HG03460 (cell line): ENCODE measurements at regions not wholly inside any gene's neighbourhood (a gene's known extent, or its start where the extent isn't known, plus 50 kb on each side); places are given as distances from the start of the nearest gene placed in this dataset.

Experiments used
- ATAC-seq: cut with Tn5 transposase; IDR thresholded peaks from one replicate; pipeline ENCODE4 v1.9.1; 2021; ENCODE audit not compliant: unreplicated experiment

DNA sequence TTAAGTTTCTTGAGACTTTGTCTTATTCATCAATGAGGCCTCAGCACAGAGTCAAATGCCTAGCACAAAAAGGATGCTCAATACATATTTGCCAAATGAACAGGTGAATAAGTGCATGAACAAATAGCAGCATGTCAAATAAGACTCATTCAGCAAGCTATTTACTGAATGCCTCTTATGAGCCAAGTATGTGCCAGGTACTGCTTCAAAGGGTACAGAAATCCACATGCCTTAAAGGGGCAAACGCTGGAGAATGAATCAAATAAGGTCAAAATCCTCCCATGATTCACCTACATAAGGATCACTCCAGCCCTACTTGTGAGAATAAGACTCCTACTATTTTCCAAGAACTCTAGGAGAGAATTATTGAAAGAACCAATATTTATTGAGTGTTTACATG lies 260.2 kb upstream of the CPEB2 start:
- no peak for ATAC-seq

DNA sequence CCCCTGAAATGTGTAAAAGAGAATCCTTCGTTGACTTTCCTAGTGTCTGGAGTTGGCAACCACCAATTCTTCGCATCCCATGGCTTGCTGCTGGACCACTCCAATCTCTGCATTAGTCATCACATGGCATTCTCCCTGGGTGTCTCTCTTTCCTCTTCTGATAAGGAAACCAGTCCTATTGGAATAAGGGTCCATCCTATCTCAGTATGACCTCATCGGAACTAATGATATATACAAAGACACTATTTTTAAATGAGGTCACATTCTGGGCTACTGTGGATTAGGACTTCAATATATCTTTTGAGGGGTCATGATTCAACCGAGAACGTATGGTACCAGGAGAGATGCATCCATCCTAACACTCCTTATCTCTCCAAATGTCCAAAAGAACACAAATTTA lies 259.1 kb upstream of the CPEB2 start:
- no peak for ATAC-seq

DNA sequence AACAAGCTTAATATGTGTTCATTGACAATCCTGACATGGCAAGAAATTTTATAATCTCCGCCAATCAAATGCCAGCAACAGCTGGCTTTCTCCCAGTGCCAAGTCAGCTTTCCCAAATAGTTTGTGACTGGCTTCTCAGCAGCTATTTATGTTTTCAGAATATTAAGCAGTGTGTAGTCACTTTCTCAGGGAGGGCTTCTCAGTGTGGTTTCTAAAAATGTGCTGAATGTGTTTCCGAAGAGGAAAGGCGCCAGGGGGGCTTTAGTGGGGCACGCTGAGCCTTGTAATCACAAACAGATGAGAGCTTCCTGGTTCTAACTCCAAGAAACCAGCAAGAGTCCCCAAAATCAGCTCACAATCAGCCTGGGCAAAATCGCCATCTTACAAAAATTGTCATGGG lies 258.7 kb upstream of the CPEB2 start:
- no peak for ATAC-seq

DNA sequence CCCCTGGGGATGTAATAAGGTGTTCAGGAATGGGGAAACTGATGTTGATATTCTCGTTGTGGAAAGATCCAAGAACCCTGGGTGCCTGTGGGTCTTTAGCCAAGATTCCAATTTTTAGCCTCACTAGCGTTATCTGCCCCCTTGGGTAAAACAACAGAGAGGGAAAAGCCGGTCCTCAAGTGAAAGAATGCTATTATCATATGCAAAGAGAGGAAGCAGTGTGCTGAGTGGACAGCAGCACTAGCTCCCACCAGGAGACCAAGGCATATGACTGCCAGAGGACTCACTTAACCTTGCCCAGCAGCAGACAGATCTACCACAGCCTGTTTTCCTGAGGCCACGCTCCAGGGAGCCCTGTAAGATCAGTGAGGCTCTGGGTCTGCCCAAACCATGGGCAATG lies 257.9 kb upstream of the CPEB2 start:
- no peak for ATAC-seq

DNA sequence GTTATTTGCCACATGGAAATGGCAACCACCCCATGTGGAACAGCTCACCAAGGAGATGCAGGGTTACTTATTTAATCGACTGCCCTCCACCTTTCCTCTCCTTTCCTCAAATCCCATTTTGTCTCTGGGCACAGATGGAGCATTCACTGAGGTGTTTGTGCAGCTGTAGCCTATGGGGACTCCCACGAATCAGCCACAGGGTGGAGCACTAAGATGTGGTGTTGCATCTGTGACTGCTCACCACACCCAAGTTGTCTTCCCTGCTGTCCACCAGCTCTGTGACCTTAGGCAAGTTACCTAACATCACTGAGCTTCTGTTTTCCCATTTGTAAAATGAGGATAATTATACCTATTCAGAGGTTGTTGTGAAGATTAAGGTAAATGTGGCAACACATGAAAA lies 252.4 kb upstream of the CPEB2 start:
- ATAC-seq = no peak

DNA sequence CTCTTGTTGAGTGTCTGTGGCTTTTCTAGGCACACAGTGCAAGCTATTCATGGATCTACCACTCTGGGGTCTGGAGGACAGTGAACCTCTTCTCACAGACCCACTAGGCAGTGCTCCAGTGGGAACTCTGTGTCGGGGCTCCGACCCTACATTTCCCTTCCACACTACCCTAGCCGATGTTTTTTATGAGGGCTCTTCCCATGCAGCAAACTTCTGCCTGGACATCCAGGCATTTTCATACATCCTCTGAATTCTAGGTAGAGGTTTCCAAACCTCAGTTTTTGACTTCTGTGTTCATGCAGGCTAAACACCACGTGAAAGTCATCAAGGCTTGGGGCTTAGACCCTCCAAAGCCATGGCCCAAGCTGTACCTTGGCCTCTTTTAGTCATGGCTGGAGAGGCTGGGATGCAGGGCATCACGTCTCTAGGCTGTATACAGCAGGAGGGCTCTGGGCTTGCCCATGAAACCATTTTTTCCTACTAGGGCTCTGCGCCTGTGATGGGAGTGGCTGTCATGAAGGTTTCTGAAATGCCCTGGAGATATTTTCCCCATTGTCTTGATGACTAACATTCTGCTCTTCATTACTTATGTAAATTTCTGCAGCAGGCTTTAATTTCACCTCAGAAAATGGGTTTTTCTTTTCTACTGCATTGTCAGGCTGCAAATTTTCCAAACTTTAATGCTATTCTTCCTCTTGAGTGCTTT lies 249.8 kb upstream of the CPEB2 start:
- no peak for ATAC-seq

DNA sequence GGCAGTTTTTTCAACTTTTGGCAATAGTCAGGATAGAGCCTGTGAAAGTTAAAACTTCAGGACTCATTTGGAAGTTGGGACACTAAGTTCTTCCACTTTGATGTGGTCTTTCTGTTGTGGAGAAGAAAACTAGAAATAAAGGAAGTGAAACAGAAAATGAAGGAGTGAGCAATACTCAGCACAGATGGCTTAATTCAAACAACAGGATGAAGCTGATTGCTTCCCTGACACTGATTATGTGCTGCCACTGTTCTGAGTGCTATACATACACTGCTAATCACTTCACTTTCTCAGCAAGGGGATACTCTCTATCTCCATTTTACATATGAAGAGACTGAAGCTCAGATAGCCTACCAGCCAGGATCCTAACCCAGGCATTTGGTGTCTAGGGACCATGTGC lies 235.1 kb upstream of the CPEB2 start:
- ATAC-seq = no peak

DNA sequence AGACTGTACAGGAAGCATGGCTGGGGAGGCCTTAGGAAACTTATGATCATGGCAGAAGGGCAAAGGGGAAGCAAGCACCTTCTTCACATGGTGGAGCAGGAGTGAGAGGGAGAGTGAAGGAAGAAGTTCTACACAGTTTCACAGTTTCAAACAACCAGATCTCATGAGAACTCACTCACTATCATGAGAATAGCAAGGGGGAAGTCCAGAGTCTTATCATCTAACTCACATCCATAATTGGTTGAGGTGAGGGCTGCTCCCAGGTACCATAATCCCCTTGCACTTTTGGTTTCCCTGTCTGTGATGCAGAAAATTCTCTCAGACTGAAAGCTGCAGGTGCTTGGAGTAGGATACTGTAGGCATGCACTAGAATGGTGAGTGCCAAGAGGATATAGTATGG lies 233.8 kb upstream of the CPEB2 start:
- ATAC-seq = no peak

DNA sequence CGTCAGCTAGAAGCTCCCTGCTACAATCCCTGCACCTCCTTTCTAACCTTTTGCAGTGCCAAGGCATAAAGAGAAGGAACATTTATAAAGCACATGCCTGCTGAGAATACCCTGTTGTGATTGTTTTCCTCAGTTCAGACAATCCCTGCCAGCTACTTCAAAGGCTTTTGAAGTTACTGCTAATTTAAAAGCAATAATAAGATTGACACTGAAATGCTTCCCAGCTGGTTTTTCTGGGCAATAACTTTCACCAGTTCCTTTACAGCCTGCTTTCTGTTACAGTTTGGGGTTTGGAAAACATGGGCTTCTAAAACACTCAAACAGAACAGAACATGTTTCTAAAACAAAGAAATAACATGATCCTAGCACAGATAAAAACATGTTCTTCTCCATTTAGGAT lies 232.3 kb upstream of the CPEB2 start:
- ATAC-seq = no peak

DNA sequence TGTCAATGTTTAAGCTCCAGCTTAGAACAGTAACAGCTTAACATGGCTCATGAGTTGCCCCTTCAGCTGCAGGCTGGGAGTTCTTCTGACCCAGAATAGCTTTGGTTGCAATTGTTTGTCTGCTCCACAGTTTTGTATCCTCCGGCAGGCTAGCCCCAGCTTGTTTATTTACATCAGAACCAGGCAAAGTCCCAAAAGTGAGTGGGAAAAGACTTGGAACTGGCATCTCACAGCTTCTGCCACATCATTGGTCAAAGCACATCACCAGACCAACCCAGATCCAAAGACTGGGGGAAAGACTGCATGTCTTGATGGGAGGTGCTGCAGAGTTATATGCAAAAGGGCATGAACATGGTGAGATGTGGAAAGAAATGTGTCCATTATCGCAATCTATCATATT lies 231.2 kb upstream of the CPEB2 start:
- ATAC-seq = no peak

DNA sequence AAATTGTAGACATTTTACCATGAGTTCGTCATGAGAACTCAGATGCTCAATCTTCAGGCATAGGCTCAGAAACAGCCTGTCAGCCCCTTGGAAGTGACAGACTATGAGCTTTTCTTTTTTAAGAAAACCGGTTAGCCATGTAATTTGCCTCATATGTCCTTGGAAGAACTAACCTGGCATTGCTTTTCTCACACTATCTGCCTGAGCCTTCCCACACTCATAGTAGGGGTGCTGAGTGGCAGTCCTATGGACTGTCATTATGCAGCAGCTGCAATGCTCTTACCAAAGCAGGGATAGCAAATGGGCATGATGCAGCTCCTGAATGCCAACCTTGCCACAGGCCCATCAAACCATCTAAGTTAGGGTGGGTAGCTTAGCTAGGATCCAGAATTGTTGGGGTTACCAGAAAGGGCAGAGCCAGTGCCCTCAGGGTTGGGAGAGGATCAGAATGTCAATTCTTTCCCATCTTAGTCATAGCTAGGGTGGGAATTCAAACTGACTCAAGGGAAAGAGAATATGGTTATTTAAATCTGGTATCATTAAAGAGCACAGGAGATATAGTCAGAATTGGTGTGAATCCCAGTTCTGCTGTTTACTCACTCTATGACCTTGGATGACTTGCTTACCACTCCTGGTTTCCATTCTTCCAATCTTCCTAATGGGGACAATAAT lies 230.6 kb upstream of the CPEB2 start:
- no peak for ATAC-seq

DNA sequence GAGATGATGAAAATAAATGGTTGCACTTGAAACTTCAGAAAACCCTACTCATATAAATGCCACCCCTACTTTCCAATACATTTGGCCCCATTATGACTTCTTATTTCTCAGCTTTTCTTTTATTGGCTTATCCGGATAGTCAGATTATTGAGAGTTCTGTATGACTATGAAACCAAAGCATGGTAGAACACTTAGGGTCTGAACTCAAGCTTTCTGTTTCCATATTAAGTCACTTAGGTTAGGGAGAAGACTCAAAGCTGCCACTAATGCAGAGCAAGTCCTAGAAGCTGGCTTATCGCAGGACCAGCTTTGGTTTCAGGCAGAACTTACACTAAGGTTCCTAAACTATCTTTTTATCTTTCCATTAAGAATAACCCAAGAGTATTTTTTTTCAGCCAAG lies 229.9 kb upstream of the CPEB2 start:
- no peak for ATAC-seq

DNA sequence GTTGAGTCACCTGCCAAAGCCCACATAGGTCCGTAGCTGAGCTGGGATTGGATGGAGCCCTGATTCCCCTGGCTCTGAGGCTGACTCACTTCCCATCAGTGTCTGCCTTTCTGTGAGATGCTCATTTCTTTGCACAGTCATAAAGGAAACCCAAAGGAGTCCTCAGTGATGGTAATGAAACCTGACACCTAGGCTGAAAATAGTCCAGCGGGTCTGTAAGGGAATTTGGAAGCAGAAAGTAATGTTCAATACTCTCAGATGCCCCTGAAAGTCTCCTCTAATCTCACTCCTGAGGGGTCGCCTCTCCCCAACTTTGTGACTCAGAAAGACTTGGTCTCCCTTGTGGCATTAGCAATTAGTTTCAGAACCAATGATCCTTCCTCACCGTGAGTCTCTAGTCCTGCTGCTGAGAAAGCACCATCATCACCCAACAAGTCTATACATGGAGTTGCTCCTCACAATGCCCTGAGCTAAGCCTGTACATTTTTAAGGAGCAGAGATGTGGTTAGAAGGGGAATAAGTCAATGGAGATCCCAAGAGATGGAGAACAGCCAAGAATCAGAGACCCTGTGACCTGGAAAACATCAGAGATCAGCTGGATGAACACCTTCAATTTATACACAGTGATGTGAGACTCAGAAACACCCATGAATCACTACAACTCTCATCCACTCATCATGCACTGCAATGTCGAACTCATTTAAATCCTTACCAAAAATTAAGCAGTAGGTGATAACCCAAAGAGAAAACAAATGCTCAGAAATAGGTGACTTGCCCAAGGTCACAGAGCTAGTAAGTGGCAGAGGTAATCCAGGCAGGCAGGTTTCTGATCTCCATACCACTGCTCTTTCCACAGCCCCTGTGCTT lies 219.0 kb upstream of the CPEB2 start:
- ATAC-seq = peak; percentile 91

DNA sequence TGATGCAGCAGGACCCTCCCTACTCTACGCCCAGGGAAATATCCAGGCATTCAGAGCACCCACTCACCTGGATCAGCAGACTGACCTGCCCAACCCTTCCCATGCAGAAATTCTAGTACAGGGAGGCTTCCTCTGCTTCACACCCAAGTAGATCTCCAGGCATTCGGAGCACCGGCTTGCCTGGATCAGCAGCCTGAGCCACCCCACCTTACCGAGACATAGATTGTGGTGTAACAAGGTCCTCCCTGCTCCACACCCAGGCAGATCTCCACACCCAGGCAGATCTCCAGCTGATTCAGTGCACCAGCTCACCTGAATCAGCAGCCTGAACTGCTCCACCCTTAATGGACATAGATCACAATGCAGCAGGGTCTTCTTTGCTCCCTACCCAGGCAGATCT lies 215.1 kb upstream of the CPEB2 start:
- ATAC-seq = no peak

DNA sequence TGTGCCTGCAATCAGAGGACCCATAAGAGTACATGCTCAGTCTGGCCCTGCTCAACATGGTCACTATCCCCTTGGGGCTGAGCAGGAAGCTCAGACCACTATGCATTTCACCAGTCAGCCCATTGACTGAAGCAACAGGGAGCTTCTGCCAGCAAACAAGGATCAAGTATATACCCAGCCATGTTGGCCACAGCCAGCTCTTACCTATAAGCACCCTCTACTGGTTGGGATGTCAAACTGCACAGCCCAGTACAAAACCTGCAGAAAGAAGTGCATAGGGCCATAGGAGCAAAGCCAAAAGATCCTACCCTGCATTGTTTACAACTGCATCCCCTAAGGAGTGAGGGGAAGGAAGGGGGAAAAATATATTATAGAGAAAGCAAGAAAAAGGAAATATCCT lies 214.4 kb upstream of the CPEB2 start:
- ATAC-seq = no peak

DNA sequence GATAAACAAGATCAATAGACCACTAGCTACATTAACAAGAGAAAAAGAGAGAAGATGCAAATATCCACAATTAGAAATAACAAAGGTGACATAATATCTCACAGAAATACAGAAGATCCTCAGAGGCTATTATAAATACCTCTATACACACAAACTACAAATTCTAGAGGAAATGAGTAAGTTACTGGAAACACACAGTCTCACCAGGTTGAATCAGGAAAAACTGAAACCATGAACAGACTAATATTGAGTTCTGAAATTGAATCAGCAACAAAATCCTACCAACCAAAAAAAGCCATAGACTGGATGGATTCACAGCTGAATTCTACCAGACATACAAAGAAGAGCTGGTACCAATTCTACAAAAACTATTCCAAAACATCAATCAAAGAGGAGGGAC lies 211.8 kb upstream of the CPEB2 start:
- ATAC-seq = no peak

DNA sequence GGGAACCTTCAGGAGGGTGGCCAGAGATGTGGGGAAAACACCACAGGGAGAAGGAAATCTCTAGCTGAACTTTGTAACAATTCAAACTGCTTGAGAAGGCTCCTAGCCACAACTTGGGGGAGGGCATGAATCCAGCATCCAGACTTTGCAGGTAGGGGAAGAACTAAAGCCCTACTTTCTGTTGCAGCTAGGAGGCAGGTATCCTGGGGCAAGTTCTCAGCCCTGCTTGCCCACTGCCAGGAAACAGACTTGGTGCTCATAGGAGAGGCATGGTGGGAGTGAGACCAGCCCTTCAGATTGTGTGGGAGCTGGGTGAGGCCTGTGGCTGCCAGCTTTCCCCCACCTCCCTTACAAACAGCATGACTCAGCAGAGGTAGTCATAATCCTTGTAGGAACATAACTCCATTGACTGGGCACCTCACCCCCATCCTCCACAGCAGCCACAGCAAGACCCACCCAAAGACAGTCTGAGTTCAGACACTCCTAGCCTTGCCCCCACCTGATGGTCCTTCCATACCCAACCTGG lies 209.5 kb upstream of the CPEB2 start:
- no peak for ATAC-seq

DNA sequence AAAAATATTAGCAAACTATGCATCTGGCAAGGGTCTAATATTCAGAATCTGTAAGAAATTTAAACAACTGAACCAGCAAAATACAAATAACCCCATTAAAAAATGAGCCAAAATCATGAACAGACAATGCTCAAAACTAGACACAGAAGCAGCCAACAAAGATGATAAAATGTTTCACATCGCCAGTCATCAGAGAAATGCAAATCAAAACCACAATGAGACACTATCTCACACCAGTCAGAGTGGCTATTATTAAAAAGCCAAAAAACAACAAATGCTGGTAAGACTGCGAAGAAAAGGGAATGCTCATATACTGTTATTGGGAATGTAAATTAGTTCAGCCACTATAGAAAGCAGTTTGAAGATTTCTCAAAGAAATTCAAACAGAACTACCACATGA lies 201.3 kb upstream of the CPEB2 start:
- no peak for ATAC-seq

DNA sequence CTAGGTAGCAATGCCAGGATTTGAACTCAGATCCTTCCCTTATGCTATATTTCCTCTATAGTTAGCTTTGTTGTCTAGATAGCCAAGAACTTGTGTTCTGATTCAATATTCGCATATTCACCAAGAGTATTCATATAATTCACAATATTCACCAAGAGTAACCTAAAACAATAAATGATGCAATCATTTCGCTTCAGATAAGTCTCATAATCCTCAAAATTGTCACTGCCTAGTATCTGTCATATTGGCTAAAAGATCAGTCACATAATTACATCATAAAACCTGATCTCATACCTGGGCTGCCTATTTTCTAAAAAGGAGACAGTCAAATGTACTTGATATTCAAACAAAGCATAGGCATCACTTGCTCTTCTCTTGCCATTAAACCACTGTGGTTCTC lies 199.7 kb upstream of the CPEB2 start:
- no peak for ATAC-seq

DNA sequence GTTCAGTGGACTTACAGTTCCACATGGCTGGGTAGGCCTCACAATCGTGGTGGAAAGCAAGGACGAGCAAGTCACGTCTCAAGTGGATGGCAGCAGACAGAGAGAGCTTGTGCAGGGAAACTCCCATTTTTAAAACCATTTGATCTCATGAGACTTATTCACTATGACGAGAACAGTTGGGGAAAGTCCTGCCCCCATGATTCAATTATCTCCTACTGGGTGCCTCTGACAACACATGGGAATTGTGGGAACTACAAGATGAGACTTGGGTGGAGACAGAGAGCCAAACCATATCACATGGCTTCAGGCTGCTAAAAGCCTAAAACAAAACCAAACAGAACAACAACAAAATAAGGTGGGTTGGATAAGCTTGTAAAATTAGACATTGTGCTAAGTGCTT lies 194.4 kb upstream of the CPEB2 start:
- no peak for ATAC-seq

DNA sequence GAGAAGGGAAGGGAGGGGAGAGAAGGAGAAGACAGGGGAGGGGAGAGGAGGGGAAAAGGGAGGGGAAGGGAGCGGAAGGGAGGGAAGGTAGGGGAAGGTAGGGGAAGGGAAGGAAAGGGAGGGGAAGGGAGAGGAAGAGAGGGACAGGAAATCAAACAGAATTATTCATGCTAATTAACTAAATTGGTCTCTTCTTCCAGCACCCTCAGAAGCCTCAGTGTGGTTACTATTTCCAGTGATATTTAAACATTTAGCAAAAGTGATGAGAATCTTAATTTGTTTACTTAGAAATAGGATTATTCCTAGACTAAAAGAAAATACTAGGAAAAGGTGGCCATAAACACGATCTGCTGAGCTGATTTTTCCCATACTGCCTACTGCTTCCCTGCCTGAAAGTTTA lies 193.1 kb upstream of the CPEB2 start:
- ATAC-seq = no peak

DNA sequence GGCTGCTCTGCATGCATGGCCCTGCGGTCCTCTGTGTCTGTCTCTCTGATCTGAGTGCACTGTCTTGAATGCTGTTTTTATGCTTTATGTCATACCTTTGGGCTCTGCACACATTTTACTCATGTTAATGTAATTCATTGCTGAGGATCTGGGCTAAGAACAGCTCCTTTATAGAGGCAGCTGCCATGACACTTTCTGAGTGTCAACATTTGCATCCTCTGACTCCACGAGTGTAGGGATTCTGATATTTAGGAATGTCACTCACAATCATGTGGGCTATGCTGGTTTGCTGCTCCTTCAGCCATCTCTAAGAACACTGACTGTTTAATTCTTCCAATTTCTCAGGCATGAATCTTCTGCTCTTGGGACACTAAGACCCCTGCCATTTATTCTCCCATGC lies 192.2 kb upstream of the CPEB2 start:
- ATAC-seq = no peak
